A549 (cell line): ENCODE measurements at regions not wholly inside any gene's neighbourhood (a gene's known extent, or its start where the extent isn't known, plus 50 kb on each side); places are given as distances from the start of the nearest gene placed in this dataset.

Experiments
- ATAC-seq, 2 experiments: fragments of 200-7000 bp in 1 of 2; fragments of >200 bp in 1 of 2; cut with Nextera tagmentation in 1 of 2; cut with Tn5 transposase in 1 of 2; 3 replicates each; pipeline versions ENCODE4 v1.8.0 to v1.9.1; 2018 to 2020; ENCODE audit warnings: mild to moderate bottlenecking in 1 of 2, moderate library complexity in 1 of 2
- CTCF ChIA-PET: fragments of 300-600 bp; sonication (Branson Sonifier 250); formaldehyde crosslinking; extraction: SDS; loops from one replicate; lab custom pipeline; 2021; ENCODE audit warnings: antibody characterized with exemption, inconsistent platforms; lab: Yijun Ruan, JAX
- POLR2A ChIA-PET: fragments of 350-600 bp; formaldehyde crosslinking; extraction: SDS; loops from one replicate; lab custom pipeline; 2021; ENCODE audit warnings: antibody characterized with exemption, inconsistent platforms; lab: Yijun Ruan, JAX
- DNase-seq, 2 experiments: peaks; one replicate each; pipeline versions ENCODE4 v3.0.0 to v3.0.0-alpha.2; 2011 to 2016; ENCODE audit warnings: low read depth in 1 of 2, low spot score in 1 of 2
- FAIRE-seq: peaks from 2 replicates; lab custom pipeline; 2011; peaks lifted over from hg19 to GRCh38; lab: Jason Lieb, UNC
- H3K27ac ChIP-seq, 2 experiments: fragments of >200 bp; sonication (Bioruptor Twin); formaldehyde crosslinking; 3 replicates each; pipeline ENCODE4 v1.5.1; 2016 to 2017
- H3K4me1 ChIP-seq: fragments of >200 bp; sonication (Bioruptor Twin); formaldehyde crosslinking; 3 replicates; pipeline ENCODE4 v1.6.1; 2016
- H3K4me2 ChIP-seq: fragments of >200 bp; sonication (Bioruptor Twin); formaldehyde crosslinking; 3 replicates; pipeline ENCODE4 v1.6.1; 2016
- H3K4me3 ChIP-seq: fragments of >200 bp; sonication (Bioruptor Twin); formaldehyde crosslinking; 3 replicates; pipeline ENCODE4 v1.5.1; 2016
- H3K9me3 ChIP-seq: fragments of >200 bp; sonication (Bioruptor Twin); formaldehyde crosslinking; 3 replicates; pipeline ENCODE4 v1.6.1; 2016
- ATOH8 ChIP-seq: fragments of 250-450 bp; sonication (Bioruptor Pico); IDR thresholded peaks from 2 replicates; pipeline ENCODE4 v1.5.0; 2020; ENCODE audit warnings: low read depth, mild to moderate bottlenecking, moderate library complexity
- BCL3 ChIP-seq: fragments of >200 bp; sonication (Bioruptor Twin); formaldehyde crosslinking; IDR thresholded peaks from 3 replicates; pipeline ENCODE4 v1.6.1; 2016
- CBX2 ChIP-seq: fragments of 200-600 bp; sonication (generic); IDR thresholded peaks from 2 replicates; pipeline ENCODE4 v1.6.1; 2016; ENCODE audit warnings: low read depth, mild to moderate bottlenecking, borderline replicate concordance
- CEBPB ChIP-seq, 2 experiments: fragments of >200 bp in 1 of 2; sonication (Bioruptor Twin) in 1 of 2; formaldehyde crosslinking in 1 of 2; IDR thresholded peaks; 2 replicates each; pipeline ENCODE4 v1.6.1; 2012 to 2016
- CHD2 ChIP-seq: fragments of 150-350 bp; IDR thresholded peaks from 2 replicates; pipeline ENCODE4 v1.6.1; 2014; ENCODE audit warnings: low read length; ENCODE audit not compliant: partially characterized antibody
- E2F6 ChIP-seq: IDR thresholded peaks from 2 replicates; pipeline ENCODE4 v1.6.1; 2012; ENCODE audit warnings: low read depth, borderline replicate concordance
- EHMT2 ChIP-seq: fragments of 200-600 bp; sonication (generic); IDR thresholded peaks from 2 replicates; pipeline ENCODE4 v1.6.1; 2016; ENCODE audit warnings: antibody characterized with exemption, low read depth, mild to moderate bottlenecking, moderate library complexity
- FOSB ChIP-seq: fragments of 250-450 bp; sonication (Bioruptor Pico); IDR thresholded peaks from 2 replicates; pipeline ENCODE4 v1.5.0; 2020; ENCODE audit warnings: mild to moderate bottlenecking, moderate library complexity
- HES2 ChIP-seq: fragments of >200 bp; sonication (Bioruptor Twin); formaldehyde crosslinking; IDR thresholded peaks from 2 replicates; pipeline ENCODE4 v1.6.1; 2016
- HEYL ChIP-seq: fragments of 250-450 bp; sonication (Bioruptor Pico); IDR thresholded peaks from 2 replicates; pipeline ENCODE4 v1.8.0; 2021; ENCODE audit warnings: mild to moderate bottlenecking, moderate library complexity
- HMGXB4 ChIP-seq: fragments of 250-450 bp; sonication (Bioruptor Pico); IDR thresholded peaks from 2 replicates; pipeline ENCODE4 v1.5.0; 2021; ENCODE audit warnings: mild to moderate bottlenecking, moderate library complexity, borderline replicate concordance
- HOXA7 ChIP-seq: fragments of 250-450 bp; sonication (Bioruptor Pico); IDR thresholded peaks from 2 replicates; pipeline ENCODE4 v1.5.0; 2020; ENCODE audit warnings: mild to moderate bottlenecking, moderate library complexity
- KDM5A ChIP-seq: fragments of 200-600 bp; sonication (generic); IDR thresholded peaks from 2 replicates; pipeline ENCODE4 v1.6.1; 2016; ENCODE audit warnings: antibody characterized with exemption, mild to moderate bottlenecking
- MYC ChIP-seq: IDR thresholded peaks from 2 replicates; pipeline ENCODE4 v1.6.1; 2012; ENCODE audit warnings: mild to moderate bottlenecking, inconsistent platforms, low read length, improper control_type of control experiment, borderline replicate concordance
- NPAS2 ChIP-seq: fragments of 250-450 bp; sonication (Bioruptor Pico); IDR thresholded peaks from 2 replicates; pipeline ENCODE4 v1.8.0; 2022; ENCODE audit warnings: mild to moderate bottlenecking, moderate library complexity, borderline replicate concordance
- NR3C1 ChIP-seq: fragments of >200 bp; sonication (Bioruptor Twin); formaldehyde crosslinking; IDR thresholded peaks from 3 replicates; pipeline ENCODE4 v1.6.1; 2017
- PBX3 ChIP-seq: IDR thresholded peaks from 2 replicates; pipeline ENCODE4 v1.6.1; 2012
- PHF8 ChIP-seq: fragments of 200-600 bp; sonication (generic); IDR thresholded peaks from 2 replicates; pipeline ENCODE4 v1.6.1; 2016; ENCODE audit warnings: low read depth, mild to moderate bottlenecking, antibody characterized with exemption, moderate library complexity, borderline replicate concordance
- RAD21 ChIP-seq, 2 experiments: fragments of >200 bp in 1 of 2; sonication (Bioruptor Twin) in 1 of 2; formaldehyde crosslinking in 1 of 2; IDR thresholded peaks in 1 of 2; conservative IDR thresholded peaks in 1 of 2; 2 replicates in 1 of 2; 3 replicates in 1 of 2; pipeline ENCODE4 v1.6.1; 2012 to 2018; ENCODE audit warnings: inconsistent platforms in 1 of 2
- RFX5 ChIP-seq: fragments of 450-650 bp; IDR thresholded peaks from 2 replicates; pipeline ENCODE4 v1.7.1; 2014; ENCODE audit warnings: antibody characterized with exemption, mild to moderate bottlenecking, moderate library complexity
- RNF2 ChIP-seq: fragments of 200-600 bp; sonication (generic); IDR thresholded peaks from 2 replicates; pipeline ENCODE4 v1.6.1; 2016; ENCODE audit warnings: low read depth, mild to moderate bottlenecking, antibody characterized with exemption, moderate library complexity, borderline replicate concordance
- TP53 ChIP-seq: fragments of 250-450 bp; sonication (Bioruptor Pico); IDR thresholded peaks from 2 replicates; pipeline ENCODE4 v1.5.0; 2021; ENCODE audit warnings: mild to moderate bottlenecking, moderate library complexity
- ZC3H11A ChIP-seq: fragments of 450-650 bp; IDR thresholded peaks from 2 replicates; pipeline ENCODE4 v1.6.1; 2014; ENCODE audit warnings: antibody characterized with exemption, mild to moderate bottlenecking
- WGBS: methylation state at CpG from one replicate; pipeline ENCODE4 v1.1.6; 2017; ENCODE audit errors: missing lambda C conversion rate; 5-methylcytosine and 5-hydroxymethylcytosine counted together

GRCh38 chr17:14547016-14547415, 246.1 kb downstream of the HS3ST3B1 start:
- DNase-seq (no peak), FAIRE-seq (no peak), ATAC-seq (no peak)
- ChIA-PET CTCF (no interaction called here), POLR2A (no interaction called here)
- no peak overlapping the region for H3K4me3 ChIP-seq
- H3K27ac ChIP-seq = no peak overlapping the region
- H3K4me2 ChIP-seq = no peak overlapping the region
- TF ChIP-seq TP53 (CRISPR knock-in tag) (no peak), HOXA7 (no peak), ZC3H11A (no peak), FOSB (CRISPR knock-in tag) (no peak), EHMT2 (no peak), HMGXB4 (CRISPR knock-in tag) (no peak), NR3C1 (no peak), CEBPB (IDR thresholded peaks at IDR 0.05) (no peak), CHD2 (no peak), HES2 (no peak)
- 0 out of 3 replicates have a peak, but pooled peaks cover 4% of the 10 kb centered on the region for H3K9me3 ChIP-seq
- WGBS = 53% methylated on average over 5 of the region's 5 CpGs
- H3K4me1 ChIP-seq = no peaks in the 10 kb centered on the region

GRCh38 chr17:14545156-14545906, 244.4 kb downstream of the HS3ST3B1 start:
- 49% methylated on average over 16 of the region's 16 CpGs for WGBS
- ATAC-seq (no peak), FAIRE-seq (no peak)
- TF ChIP-seq CBX2 = no peak
- no peak for TF ChIP-seq RAD21 (conservative IDR thresholded peaks at IDR 0.05 in 1 of 2, IDR thresholded peaks at IDR 0.05 in 1 of 2)
- TF ChIP-seq RNF2 = no peak
- TF ChIP-seq PBX3 = no peak
- no peak for TF ChIP-seq HOXA7
- TF ChIP-seq HEYL (CRISPR knock-in tag) = no peak
- TF ChIP-seq CEBPB (IDR thresholded peaks at IDR 0.05) = no peak
- TF ChIP-seq NPAS2 (CRISPR knock-in tag) = no peak
- TF ChIP-seq BCL3 = no peak
- no peak for TF ChIP-seq RFX5
- no peak for TF ChIP-seq TP53 (CRISPR knock-in tag)
- no peak for TF ChIP-seq E2F6
- TF ChIP-seq KDM5A = no peak
- TF ChIP-seq ZC3H11A = no peak
- no peak for TF ChIP-seq ATOH8 (CRISPR knock-in tag)
- TF ChIP-seq MYC = no peak
- TF ChIP-seq PHF8 = no peak
- TF ChIP-seq, all 56 proteins: peak for 0
- no peak overlapping the region for H3K4me2 ChIP-seq
- H3K4me3 ChIP-seq = no peak overlapping the region
- DNase-seq = no peak
- H3K9me3 ChIP-seq = 0 out of 3 replicates have a peak, but pooled peaks cover 4% of the 10 kb centered on the region
- no peaks in the 10 kb centered on the region for H3K4me1 ChIP-seq
- ChIA-PET POLR2A (no interaction called here), CTCF (interaction anchor here (1.0 kb wide), 2 partner anchors 9 to 20 kb away, joined by 3 to 5 read pairs; no protein-coding TSS in a partner anchor)
- no peak overlapping the region for H3K27ac ChIP-seq
